HG02884 (cell line): ENCODE measurements at regions not wholly inside any gene's neighbourhood (a gene's known extent, or its start where the extent isn't known, plus 50 kb on each side); places are given as distances from the start of the nearest gene placed in this dataset.
A peak's percentile ranks its signal among the peaks of the same experiment; 100 is the strongest.
"Not testable (repeated sequence)": the region's sequence is repeated elsewhere in the genome, so short reads cannot be mapped to it uniquely, and the experiment has no call there.

ENCODE experiments used
- ATAC-seq: cut with Tn5 transposase; IDR thresholded peaks from one replicate; pipeline ENCODE4 v1.9.1; 2021; ENCODE audit warnings: mild to moderate bottlenecking, moderate library complexity; ENCODE audit not compliant: unreplicated experiment

DNA sequence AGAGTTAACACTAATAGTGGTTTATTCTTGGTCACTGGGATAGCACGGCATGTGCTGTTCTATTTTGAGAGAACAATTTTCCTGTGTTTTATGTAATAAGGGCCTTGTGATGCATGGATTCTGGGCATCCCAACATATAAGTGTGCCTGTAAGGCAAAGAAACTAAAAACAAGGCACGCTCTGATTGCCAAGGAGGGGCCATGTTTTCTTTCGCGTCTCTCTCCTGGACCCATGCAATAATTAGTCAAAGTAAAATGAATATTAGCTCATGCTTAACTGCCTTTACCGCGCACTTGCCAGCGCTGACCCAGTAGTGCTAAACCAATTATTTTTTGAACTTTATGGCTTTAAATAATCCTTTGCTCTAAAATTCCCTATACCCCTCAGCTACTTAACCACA lies 140.9 kb downstream of the PSAT1 start:
- no peak for ATAC-seq

DNA sequence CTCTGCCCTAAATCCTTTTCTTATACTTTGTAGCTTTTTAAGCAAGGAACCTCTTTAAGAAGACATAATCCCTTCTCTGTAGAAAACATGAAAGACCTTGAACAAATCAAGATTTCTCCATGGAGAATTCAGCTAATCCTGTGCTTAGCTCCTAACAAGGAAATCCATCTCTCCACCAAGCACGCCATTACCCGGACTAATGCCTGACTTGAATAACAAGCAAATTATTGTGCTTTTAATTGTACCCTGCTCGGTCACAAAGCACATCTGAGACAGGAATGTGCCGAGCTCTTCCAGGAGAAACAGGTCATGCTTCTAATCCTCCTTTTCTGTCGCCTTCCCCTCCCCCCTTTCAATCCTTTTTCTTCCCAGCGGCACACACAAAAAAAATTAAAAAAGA lies 141.3 kb downstream of the PSAT1 start:
- ATAC-seq = no peak

DNA sequence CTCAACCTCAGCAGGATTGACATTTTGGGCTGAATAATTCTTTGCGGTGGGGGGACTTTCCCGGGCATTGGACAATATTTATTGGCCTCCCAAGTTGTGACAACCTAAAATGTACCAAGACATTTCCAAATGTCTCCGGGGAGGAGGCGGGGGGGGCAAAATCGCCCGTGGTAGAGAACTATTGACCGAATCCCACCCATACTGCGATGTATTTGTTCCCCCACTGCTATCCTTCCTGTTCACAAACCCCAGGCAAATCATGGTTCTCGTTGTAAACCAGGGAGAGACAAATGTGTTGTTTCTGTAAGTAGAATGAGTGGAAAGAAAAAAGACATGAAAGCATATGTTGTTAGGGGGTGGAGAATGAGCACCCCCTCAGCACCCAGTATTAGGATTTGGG lies 141.9 kb downstream of the PSAT1 start:
- ATAC-seq = no peak

DNA sequence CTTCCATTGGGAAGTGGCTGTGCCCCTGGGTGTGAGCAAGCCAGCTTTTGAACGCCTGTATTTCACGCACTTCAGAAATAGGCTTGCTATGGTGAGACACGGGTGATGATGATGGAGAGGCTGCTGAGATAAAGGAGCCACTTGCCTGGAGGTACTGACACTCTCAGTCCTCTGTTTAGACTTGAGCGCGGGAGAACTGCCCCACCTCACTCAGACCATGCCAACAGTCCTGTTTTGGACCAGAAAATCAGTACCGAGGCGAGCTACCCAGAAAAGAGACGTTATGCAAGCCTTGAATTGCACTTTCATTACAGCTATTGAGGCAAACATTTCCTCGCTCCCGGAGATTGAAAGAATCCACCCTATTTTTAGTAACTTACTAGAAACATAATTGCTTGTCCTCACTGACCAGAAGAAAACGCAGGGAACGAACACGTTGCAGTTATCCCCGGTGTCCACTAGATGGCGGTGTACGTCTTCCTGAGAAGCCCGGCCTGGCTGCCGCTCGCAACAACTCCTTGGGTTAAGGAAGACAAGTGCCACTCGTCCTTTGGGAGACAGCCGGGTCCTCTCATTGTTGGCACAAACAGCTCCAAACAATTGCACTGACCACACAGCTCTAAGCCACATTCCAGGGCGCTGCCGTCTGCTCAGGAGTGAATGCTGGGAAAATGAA lies 142.4 kb downstream of the PSAT1 start:
- ATAC-seq = peak; percentile 84

DNA sequence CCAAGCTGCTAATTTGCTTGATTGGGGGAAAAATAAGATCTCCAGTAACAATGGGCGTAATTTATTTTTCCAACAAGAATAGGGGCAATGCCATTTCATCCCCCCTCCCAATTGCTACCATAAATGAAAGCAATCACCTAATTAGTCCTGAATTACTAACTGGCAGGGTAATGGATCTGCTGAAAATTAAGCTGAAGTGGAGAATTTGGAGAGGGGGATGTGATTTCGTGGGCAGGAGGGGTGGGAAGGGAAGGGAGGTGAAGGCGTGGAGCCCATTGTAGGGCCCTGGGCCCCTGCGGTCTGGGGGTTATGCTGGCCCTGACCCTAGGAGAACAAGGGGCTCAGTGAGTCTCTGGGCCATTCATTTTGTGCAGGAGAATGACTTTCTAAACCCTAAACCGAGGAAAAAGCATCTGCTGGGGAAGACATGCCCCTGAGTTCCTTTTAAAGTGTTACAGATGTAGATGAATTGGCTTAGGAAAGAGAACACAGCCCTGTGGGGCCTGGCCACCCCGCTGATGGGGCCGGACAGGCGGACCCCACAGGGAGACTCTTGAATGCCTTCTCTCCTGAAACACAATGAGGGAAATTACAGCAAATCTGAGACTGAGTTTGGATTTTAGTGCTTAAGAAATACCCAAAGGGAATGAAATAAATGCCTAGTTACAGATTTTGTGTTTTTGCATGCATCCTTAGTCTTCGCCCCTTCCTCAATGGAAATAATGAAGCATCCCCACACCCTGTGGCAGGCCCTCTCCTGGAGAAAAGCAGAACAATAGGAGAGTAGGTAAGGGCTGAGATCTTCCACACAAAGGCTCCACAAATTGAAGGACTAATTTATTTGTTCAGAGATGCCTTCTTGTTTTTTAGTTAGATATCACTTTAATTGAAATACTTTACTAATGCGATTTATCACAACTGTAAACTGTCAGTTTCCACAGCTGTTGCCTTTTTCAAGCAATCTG lies 143.2 kb downstream of the PSAT1 start:
- no peak for ATAC-seq

DNA sequence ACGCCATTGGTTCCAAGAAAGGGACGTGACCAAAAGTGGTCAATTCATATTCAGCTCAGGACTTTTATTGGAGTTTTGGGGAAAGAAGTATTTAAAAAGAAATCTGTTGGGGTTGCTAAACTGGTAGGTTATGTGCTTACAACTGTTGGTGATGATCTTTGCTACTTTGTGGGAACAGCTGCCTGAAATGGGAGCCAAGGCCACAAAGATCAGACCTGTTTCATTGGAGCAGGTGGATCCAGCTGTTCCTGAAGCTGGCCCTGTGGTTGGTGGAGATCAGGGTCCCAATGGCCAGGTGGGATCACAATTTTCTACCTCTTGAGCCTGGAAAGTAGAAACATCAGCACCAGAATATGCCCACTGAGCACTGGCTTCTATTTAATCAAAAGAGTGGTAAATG lies 144.5 kb downstream of the PSAT1 start:
- ATAC-seq = no peak

DNA sequence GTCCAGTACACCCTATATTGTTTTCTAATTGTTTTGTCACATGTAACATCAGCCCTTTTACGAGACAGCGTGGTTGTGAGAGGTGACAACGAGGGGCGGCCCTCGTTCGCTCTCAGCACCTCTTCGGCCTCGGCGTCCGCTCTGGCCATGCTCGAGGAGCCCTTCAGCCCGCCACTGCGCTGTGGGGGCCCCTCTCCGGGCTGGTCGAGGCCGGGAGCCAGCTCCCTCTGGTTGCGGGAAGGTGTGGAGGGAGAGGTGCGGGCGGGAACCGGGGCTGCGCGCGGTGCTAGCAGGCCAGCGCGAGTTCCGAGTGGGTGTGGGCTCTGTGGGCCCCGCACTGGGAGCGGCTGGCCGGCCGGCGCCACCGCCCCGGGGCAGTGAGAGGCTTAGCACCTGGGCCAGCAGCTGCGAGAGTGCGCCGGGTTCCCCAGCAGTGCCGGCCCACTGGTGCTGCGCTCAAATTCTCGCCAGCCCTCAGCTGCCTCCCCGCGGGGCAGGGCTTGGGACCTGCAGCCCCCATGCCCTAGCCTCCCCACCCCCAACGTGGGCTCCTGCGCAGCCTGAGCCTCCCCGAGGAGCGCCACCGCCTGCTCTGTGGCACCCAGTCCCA lies 145.0 kb downstream of the PSAT1 start:
- ATAC-seq = no peak

DNA sequence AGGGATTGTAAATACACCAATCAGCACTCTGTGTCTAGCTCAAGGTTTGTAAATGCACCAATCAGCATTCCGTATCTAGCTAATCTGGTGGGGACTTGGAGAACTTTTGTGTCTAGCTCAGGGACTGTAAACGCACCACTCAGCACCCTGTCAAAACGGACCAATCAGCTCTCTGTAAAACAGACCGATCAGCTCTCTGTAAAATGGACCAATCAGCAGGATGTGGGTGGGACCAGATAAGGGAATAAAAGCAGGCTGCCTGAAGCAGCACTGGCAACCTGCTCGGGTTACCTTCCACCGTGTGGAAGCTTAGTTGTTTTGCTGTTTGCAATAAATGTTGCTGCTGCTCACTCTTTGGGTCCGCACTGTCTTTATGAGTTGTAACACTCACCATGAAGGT lies 145.7 kb downstream of the PSAT1 start:
- ATAC-seq = not testable (repeated sequence)

DNA sequence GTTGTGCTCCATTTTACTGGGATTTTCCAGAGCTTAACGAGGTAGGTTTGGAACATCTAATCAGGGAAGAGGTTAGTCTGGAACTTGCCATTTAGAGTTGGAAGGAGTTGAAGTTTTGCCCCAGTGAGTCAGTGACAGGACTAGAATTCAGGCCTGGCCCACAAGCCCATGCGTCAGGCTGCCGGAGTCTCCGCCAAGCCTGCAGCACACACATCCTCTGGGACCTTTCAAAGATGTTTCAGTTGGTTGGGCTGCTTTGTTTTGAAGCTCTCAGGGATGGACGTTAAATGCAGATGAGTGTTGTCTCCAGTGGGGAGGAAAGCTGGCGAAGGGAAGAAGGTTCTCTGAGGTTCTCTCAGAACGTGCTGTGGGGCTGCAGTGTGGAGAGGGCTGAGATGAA lies 147.0 kb downstream of the PSAT1 start:
- no peak for ATAC-seq

DNA sequence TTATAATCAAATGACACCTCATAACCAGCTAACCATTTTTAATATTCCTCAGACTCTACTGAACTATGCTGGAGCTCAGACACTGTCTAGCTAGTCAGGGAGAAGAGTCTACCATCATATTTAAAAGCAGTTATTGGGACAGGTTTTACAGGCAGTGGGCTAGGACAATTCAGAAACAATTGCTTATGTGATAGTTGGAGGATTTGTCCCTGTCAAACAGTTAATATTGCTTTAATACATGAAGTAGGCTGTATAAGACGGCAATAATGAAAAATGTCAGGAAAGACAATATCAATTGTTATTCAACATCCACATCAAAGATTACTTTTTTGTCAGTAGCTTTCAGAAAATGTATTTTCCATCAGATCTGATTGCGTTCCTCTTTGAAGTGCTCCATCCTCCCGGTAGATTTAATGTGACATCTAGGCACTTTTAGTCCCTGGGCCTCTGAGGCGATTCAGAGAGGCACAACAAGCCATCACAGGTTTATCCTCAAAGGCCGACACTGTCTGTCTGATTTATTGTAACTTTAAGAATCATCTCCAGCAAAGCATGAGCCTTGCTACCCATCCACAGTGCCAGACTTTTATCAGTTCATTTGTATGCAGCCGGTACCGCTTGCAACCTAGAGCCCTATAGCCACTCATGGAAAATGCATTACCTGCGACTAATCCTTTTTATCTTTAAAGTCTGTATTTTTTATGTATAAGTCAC lies 152.2 kb downstream of the PSAT1 start:
- ATAC-seq = no peak

DNA sequence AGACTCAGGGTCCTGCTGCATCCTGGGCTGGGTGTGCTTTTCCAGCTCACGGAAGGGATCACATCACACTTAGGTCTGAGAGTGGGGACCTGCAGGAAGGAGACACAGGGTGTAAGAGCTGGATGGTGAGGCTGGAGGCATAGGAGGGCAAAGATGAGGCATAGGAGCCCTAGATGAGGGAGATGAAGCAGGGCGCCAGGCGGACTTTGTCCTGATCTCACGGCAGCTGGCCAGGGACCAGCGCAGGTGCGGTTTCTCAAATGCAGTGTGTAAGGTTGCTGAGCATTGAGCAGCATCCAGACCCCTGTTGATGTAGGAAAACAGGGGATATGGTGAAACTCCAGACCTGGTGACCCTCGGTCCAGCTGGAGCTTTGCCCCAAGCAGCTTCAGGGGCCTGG lies 156.5 kb downstream of the PSAT1 start:
- no peak for ATAC-seq

DNA sequence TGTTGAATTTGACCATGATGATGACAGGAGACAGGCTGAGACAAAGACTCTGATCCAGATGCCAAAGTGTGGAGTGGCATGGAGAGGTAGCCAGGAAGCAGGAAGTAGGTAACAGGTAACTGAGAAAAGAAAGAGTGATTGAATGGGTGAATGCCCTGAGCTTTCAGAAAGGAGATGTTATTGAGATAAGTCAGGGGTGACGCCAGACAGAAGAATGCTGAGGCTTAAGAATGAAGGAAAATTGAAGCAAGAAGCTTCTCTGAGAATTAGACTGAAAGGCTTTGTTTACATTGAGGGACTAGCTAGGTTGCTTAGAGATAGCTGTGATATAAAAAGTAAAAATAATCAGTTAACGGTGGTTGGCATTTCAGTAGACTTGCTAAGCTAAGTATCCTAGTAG lies 165.7 kb downstream of the PSAT1 start:
- no peak for ATAC-seq

DNA sequence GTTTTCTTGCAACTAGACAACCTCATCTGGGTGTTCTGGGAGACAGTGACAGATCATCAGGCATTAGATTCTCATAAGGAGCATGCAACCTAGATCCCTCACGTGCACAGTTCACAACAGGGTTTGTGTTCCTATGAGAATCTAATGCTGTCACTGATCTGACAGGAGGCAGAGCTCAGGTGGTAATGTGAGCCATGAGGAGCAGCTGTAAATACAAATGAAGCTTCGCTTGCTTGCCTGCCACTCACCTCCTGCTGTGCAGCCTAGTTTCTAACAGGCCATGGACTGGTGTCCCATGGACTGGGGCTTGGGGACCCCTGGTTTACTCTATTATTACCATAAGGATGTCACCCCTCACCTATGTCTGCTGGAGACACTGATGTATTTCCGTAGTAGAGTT lies 166.8 kb downstream of the PSAT1 start:
- no peak for ATAC-seq

DNA sequence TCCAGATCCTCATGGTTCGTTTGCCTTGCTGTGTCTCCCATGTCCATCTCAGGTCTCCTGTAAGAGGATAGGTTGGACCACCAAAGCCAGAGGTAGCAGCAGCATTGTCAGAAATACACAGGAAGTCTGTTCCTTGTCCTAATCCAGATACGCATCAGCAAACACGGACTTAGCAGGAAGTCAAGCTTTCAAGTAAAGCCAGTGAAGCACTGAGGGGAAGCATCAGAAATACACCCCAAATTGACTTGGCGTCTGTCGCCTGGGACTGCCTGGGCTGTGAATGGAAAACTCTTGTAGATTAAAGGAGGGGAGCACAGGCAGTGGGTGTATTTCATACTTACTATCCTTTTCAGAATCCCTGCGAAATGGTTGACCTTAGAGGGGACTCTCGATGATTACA lies 171.3 kb downstream of the PSAT1 start:
- no peak for ATAC-seq

DNA sequence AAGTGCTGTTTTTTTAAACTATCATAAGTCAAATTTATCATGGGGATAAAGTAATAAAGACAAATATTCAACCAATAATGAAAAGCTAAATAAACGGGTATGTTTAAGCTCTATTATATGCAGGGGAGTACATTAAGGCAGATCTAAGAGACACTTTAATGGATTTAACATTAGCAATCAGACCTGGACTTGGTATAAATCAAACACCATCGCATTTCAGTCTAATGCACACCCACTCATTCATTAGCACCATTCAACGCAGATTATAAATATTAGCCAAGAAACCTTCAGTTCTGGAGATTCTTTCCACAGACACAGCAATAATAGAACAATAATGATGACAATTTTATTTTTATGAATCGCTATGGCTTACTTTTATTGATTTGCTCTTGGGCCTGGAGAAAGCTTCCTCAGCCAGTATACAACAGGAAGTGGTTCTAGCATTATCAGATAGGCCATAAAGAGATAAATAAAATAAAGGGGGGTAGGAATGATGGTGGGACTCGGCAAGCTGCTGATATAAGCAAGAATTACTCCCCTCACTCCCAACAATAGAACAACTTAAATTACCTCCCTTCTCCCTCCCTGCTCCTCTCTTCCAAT lies 172.2 kb downstream of the PSAT1 start:
- no peak for ATAC-seq

DNA sequence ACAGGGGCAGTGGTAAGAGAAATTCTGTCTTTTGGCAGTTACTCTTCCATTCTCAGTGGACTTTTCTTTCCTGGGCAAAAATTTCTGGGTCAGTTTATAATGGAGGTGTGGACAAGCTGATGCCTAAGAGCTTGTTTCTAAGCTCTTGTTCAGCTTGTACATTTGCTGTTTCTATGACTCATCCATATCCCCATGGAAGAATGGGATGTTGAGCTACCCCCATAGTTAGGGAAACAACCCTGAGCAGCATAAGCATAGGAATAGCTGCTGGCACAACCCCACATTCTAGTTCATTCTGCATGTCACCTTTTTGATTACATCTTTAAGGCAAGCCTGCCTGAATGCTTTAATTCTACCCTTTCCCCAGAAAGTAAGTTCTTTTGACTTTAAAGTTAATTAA lies 173.3 kb downstream of the PSAT1 start:
- no peak for ATAC-seq

DNA sequence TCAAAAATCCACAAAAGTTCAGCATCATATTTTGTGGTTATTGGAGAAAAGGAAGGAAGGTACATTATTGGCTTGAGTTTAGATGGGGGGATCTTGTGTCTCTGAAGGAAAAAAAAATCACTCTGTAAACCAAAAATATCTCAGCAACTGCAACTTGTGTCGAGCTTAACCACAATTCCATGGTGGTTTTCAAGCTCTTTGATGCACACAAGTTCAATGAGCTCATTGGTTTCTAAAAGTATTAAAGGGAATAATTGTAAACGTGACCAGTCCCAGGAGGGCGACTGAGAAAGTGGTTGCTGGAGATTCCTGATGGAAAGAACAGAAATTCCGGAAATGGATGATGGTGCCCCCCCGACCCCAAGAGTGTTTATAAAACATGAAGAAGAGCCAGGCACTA lies 173.8 kb downstream of the PSAT1 start:
- ATAC-seq = no peak

DNA sequence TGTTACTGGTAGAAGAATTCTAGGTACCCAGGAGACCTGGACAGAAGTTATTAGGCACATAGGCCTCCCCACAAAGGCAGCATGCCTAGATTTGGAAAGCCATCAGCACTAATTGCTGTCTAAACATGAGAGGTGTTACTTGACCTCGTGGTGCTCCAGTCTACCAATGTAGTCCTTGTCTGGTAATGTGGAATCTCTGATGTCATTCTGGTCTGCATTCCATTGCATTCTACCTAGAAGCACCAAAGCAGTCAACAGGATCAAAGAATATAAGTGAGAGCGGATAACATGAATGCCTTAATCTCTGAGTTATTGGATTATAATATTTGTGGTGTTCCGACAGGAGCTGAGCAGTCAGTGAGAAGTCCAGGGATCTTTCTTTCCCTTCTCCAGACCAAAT lies 175.2 kb downstream of the PSAT1 start:
- ATAC-seq = no peak

DNA sequence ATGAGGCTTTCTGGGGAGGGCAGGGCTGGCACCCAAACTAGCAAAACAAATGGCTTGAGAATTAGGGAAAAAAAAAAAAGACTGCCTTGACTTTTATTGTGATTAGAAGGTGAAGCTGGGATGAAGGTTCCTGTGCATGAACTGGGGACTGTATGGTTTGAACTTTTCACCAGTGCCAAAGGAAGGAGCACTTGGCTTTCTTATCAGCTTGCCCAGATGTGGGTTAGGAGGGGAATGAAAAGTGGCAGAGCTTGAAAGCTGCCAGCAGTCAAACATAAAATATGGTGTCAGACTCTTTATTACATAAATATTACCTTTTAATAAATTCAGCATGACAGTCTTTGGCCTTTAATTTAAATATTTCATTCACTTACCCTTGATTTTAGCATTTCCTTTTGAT lies 182.5 kb downstream of the PSAT1 start:
- no peak for ATAC-seq

DNA sequence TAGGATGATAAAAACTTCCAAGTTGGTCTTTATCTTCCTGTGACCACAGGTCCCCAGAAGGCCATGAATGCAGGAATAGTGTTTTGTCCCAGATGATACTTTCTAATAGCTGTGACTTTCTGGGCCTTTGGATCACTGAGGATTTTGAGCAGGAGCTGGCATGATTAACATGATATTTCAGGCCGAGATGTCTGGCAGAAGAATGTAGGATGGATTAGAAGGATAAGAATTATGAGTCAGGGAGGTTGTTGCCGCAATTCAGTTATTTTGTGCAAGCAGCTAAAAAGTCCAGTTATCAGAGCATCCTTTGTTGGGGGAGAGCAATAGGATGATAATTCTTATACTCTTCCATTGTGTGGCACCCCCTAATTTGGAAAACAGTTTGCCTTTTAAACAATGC lies 189.7 kb downstream of the PSAT1 start:
- no peak for ATAC-seq

DNA sequence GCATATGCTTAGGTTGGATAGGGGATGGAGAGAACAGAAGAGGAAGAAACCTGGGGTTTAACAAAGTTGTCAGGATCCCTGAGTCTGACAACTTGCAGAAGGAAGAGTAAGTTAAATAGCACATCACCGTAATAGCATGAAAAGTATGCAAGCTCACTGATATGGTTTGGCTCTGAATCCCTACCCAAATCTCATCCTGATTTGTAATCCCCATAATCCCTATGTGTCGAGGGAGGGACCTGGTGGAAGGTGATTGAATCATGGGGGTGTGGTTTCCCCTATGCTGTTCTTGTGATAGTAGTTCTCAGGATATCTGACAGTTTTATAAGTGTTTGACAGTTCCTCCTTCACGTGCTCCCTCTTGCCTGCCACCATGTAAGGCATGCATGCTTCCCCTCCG lies 193.3 kb downstream of the PSAT1 start:
- ATAC-seq = no peak
